Lower leg skin (tissue), 3 donors: ENCODE measurements at regions not wholly inside any gene's neighbourhood (a gene's known extent, or its start where the extent isn't known, plus 50 kb on each side); places are given as distances from the start of the nearest gene placed in this dataset.

Experiments used
- CTCF ChIP-seq, 3 donors: fragments of 450-650 bp; IDR thresholded peaks; one replicate each; pipeline ENCODE4 v1.5.1; 2016; ENCODE audit warnings: antibody characterized with exemption in 3 of 3, mild to moderate bottlenecking in 3 of 3, moderate library complexity in 2 of 3
- POLR2A ChIP-seq, 2 donors: fragments of 450-650 bp; IDR thresholded peaks; one replicate each; pipeline ENCODE4 v1.6.1; 2016 to 2017; ENCODE audit warnings: antibody characterized with exemption in 2 of 2, mild to moderate bottlenecking in 1 of 2, moderate library complexity in 1 of 2

- TF ChIP-seq CTCF (IDR thresholded peaks at IDR 0.05) (no peak), POLR2A (IDR thresholded peaks at IDR 0.05) (no peak)
Measured at GRCh38 chr18:54712306-54712705, 116.0 kb upstream of the RAB27B start.
